ENCODE measurements at regions not wholly inside any gene's neighbourhood (a gene's known extent, or its start where the extent isn't known, plus 50 kb on each side); places are given as distances from the start of the nearest gene placed in this dataset.
A peak's percentile ranks its signal among the peaks of the same experiment; 100 is the strongest.

DNA sequence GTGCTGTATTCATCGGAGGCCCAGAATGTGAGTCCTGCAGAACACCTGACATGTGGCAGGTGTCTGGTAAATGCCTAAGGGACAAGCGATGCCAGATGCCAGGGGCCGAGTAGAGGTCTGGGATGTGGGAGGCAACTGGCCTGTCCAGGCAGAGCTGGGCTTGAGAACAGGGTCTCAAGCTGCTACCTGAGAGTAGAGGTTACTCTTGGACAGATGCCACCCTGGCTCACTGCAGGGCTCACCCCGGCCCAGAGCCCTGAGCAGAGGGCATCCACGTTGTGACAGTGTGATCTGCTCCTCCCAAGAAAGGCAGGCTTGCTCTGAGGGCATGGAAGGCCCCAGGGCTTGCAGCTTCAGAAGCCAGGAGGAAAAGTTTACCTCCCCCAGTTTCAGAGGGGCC lies 692.0 kb upstream of the ID2 start:
- no peak for ATAC-seq (ENCODE audit: low read depth in 2 of 2)
- Mint-ChIP-seq H3K9me3 (peaks cover 0 to 6% (median 0%) of the 10 kb centered on the region in 7 donors), H3K4me3 (no peak overlapping the region)

GRCh38 chr2:7992612-7993602 lies 688.9 kb upstream of the ID2 start:
- ATAC-seq (ENCODE audit: low read depth in 2 of 2) (no peak), DNase-seq (no peak)
- no peaks in the 10 kb centered on the region for H3K9me3 Mint-ChIP-seq
- no peaks in the 10 kb centered on the region for H3K36me3 Mint-ChIP-seq
- H3K4me3 Mint-ChIP-seq: peak overlapping the region in 1 of 8 donors; percentile 11
- H3K27ac Mint-ChIP-seq: no peak overlapping the region
- no peaks in the 10 kb centered on the region for H3K4me1 Mint-ChIP-seq
- H3K27me3 Mint-ChIP-seq: peaks cover 0 to 22% (median 4%) of the 10 kb centered on the region in 3 donors

More for the DNA sequence above, 692.0 kb upstream of the ID2 start:
- peaks cover 2 to 6% (median 2%) of the 10 kb centered on the region in 3 donors for H3K4me1 Mint-ChIP-seq
- DNase-seq: no peak
- H3K27me3 Mint-ChIP-seq: peaks cover 4 to 17% (median 7%) of the 10 kb centered on the region in 3 donors
- no peak overlapping the region for H3K27ac Mint-ChIP-seq
- no peaks in the 10 kb centered on the region for H3K36me3 Mint-ChIP-seq

DNA sequence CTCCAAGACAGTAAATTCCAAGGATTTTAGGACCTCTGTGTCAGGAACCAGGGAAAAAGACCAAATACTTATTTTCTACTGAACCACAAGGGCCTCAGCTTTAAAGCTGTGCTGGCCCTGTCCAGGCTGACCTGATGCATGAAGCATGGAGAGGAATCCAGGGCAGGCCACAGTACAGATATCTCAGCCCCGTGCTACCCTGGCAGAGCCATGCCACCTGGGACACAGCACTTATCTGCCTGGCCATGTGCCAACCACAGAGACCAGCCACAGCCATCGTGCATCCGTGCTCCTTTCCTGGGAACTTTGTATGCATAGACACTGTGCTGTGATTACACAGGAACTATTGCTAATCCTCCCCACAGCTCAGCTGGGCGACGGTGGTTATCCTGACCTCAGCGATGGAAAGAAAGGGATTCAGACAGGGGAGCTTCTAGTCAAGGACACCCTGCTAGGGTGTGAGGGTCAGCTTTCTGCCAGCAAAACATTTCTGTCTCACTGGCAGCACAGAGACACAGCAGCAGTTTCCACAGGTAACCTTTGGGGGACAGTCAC lies 687.4 kb upstream of the ID2 start:
- Mint-ChIP-seq H3K36me3 (no peaks in the 10 kb centered on the region), H3K27me3 (peaks cover 0 to 22% (median 4%) of the 10 kb centered on the region in 3 donors), H3K27ac (no peak overlapping the region), H3K4me3 (no peak overlapping the region), H3K4me1 (no peaks in the 10 kb centered on the region), H3K9me3 (no peaks in the 10 kb centered on the region)
- ATAC-seq (ENCODE audit: low read depth in 2 of 2): no peak
- no peak for DNase-seq

DNA sequence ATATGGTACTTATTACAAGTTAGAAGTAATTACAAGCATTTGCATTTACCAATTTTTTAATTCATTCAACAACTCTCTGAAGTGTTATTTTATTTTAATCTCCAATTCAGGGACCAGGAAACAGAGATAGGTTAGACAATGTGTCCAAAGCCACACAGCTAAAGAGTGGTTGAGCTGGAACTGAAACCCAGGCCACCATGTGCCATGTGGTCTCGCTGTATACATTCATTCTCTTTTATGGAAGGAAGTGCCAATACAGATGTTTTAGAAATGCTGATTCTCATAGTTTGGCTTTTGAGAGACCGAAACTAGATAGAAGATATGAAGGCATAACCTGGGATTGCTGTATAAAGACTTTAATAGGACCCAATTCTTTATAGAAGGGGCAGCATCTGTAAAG lies 684.6 kb upstream of the ID2 start:
- DNase-seq: no peak
- ATAC-seq (ENCODE audit: low read depth in 2 of 2): no peak
- Mint-ChIP-seq H3K27me3 (peaks cover 0 to 14% (median 4%) of the 10 kb centered on the region in 3 donors), H3K4me1 (no peaks in the 10 kb centered on the region), H3K27ac (no peak overlapping the region), H3K4me3 (no peak overlapping the region), H3K9me3 (no peaks in the 10 kb centered on the region), H3K36me3 (no peaks in the 10 kb centered on the region)

DNA sequence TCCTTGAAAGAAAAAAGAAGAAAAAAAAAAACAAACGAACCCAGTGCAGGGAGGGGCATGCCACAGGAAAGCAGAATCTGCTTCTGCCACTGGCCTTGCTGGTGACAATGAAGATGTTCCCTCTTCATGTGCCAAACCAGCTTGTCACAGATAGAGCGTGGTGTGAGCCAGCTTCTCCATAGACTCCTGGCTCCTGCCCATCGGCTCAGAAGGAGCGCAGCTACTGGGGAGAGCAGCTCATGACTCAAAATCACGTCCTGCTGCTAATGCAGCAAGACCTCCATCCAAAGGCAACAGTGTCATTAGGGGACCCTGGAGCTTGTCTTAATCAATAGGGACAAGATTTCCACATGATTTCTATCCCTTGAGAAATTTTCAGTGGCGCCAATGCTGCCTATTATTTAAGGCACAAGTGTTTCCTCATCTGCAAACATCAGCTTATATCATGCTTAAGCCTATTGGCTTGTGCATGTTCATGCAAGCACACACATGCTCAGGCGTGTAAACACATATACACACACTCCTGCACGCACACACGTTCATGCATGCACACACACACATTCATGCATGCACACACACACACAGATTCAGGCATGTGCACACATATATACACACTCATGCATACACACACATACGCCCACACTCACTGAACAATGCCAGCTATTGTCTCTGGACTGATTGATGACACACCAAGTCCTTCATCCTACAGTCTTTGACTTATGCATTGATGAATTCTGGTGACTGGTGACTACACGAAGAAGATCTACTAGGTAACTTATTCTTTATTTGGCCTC lies 682.0 kb upstream of the ID2 start:
- Mint-ChIP-seq H3K4me1 (peaks cover 0 to 14% (median 4%) of the 10 kb centered on the region in 3 donors), H3K4me3 (no peak overlapping the region), H3K27ac (no peak overlapping the region), H3K36me3 (no peaks in the 10 kb centered on the region), H3K9me3 (no peaks in the 10 kb centered on the region), H3K27me3 (peaks cover 0 to 13% (median 4%) of the 10 kb centered on the region in 3 donors)
- DNase-seq (no peak), ATAC-seq (ENCODE audit: low read depth in 2 of 2) (no peak)

GRCh38 chr2:8000870-8001269 lies 681.0 kb upstream of the ID2 start:
- Mint-ChIP-seq H3K27ac (no peak overlapping the region), H3K27me3 (peaks cover 0 to 5% (median 4%) of the 10 kb centered on the region in 3 donors), H3K4me1 (peaks cover 0 to 14% (median 4%) of the 10 kb centered on the region in 3 donors), H3K36me3 (no peaks in the 10 kb centered on the region), H3K9me3 (no peaks in the 10 kb centered on the region), H3K4me3 (no peak overlapping the region)
- DNase-seq (no peak), ATAC-seq (ENCODE audit: low read depth in 2 of 2) (no peak)

GRCh38 chr2:8002765-8003393 lies 679.0 kb upstream of the ID2 start:
- Mint-ChIP-seq H3K4me3 (no peak overlapping the region), H3K27me3 (peaks cover 4 to 7% (median 6%) of the 10 kb centered on the region in 3 donors), H3K36me3 (no peaks in the 10 kb centered on the region), H3K27ac (no peak overlapping the region), H3K4me1 (peaks cover 0 to 14% (median 4%) of the 10 kb centered on the region in 3 donors), H3K9me3 (peaks cover 0 to 2% (median 0%) of the 10 kb centered on the region in 7 donors)
- ATAC-seq (ENCODE audit: low read depth in 2 of 2) (no peak), DNase-seq (no peak)

GRCh38 chr2:8003462-8004075 lies 678.3 kb upstream of the ID2 start:
- peaks cover 0 to 14% (median 4%) of the 10 kb centered on the region in 3 donors for H3K4me1 Mint-ChIP-seq

DNA sequence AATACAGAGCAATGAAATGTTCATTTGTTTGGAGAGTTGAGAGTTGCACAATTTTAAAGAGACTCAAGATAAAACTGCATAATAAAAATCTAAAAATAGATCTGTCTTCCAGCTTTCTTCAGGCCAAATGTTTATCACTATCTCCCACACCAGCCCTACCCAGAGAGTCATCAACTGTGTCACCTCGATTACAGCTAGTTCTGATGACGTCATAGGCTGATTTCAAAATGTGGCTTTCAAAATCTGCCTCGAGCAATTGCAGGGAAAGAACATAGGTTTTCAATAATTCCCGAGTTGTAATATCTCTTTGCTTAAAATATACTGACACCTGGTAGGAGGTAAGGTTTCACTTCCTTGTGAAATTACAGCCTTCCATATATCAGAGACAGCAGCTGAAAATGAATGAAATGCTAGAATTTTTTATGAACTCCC lies 677.6 kb upstream of the ID2 start:
- peaks cover 4 to 9% (median 6%) of the 10 kb centered on the region in 3 donors for H3K27me3 Mint-ChIP-seq
- no peaks in the 10 kb centered on the region for H3K36me3 Mint-ChIP-seq
- H3K27ac Mint-ChIP-seq: no peak overlapping the region
- DNase-seq (no peak), ATAC-seq (ENCODE audit: low read depth in 2 of 2) (peak; percentile 21 to 23)
- peaks cover 0 to 2% (median 0%) of the 10 kb centered on the region in 7 donors for H3K9me3 Mint-ChIP-seq
- H3K4me1 Mint-ChIP-seq: peaks cover 0 to 14% (median 4%) of the 10 kb centered on the region in 3 donors
- H3K4me3 Mint-ChIP-seq: peak overlapping the region in 1 of 8 donors; percentile 15

More at GRCh38 chr2:8003462-8004075, 678.3 kb upstream of the ID2 start:
- peak overlapping the region in 1 of 8 donors; percentile 41 for H3K4me3 Mint-ChIP-seq
- H3K27ac Mint-ChIP-seq: no peak overlapping the region
- DNase-seq: no peak
- ATAC-seq (ENCODE audit: low read depth in 2 of 2): no peak
- peaks cover 4 to 8% (median 6%) of the 10 kb centered on the region in 3 donors for H3K27me3 Mint-ChIP-seq
- no peaks in the 10 kb centered on the region for H3K36me3 Mint-ChIP-seq
- H3K9me3 Mint-ChIP-seq: peaks cover 0 to 2% (median 0%) of the 10 kb centered on the region in 7 donors

DNA sequence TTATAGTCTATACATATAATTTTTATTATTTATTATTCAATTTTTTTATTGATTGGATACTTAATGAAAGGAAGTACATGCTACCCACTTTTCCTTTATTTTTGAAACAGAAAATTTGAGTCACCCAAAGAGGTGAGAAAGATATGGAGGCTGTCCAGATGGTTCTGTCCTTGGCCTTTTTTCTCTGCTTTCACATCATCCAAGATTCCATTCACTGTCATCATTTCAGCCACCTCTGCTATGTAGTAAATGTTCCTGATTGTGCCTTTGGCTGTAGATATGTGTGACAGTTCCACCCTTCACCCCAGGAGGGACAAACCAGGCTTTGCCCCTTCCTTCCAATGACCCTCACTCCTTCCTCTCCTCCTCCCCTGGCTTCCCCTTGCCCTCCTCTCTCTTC lies 675.7 kb upstream of the ID2 start:
- ATAC-seq (ENCODE audit: low read depth in 2 of 2): no peak
- H3K4me1 Mint-ChIP-seq: peaks cover 0 to 14% (median 4%) of the 10 kb centered on the region in 3 donors

GRCh38 chr2:8006626-8007025 lies 675.2 kb upstream of the ID2 start:
- Mint-ChIP-seq H3K4me1 (peaks cover 0 to 14% (median 4%) of the 10 kb centered on the region in 3 donors), H3K36me3 (no peaks in the 10 kb centered on the region)
- no peak for ATAC-seq (ENCODE audit: low read depth in 2 of 2)

More for the DNA sequence above, 675.7 kb upstream of the ID2 start:
- Mint-ChIP-seq H3K4me3 (no peak overlapping the region), H3K9me3 (peaks cover 0 to 2% (median 0%) of the 10 kb centered on the region in 7 donors), H3K36me3 (no peaks in the 10 kb centered on the region), H3K27ac (peak overlapping the region in 1 of 6 donors; percentile 49), H3K27me3 (peaks cover 6 to 15% (median 14%) of the 10 kb centered on the region in 3 donors)
- no peak for DNase-seq

DNA sequence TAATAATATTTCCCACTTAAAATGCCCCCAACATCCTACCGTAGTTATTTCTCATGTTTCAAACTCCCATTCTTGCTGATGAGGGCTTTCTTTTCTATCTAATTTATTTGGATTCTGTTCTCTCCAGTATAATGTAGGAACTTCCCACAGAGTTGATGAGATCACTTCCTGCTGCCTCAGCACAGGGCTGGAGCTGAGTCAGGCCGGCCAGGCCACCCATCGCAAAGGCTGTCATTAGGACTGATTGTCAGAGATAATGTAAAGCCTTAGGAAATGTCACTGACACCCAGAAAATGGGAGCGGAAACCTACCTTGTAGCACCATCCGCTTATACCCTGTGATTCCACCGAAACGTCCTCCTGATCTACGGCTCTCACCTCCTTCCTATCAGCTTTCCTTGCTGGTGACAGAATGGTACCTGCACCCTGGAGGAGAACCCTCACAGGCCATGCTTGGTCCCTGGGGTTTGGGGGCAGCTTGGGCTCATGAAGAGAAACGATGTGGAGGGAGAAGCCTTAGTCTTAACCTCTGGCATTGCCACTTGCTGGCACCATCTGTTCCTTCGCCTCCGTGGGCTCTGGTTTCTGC lies 672.8 kb upstream of the ID2 start:
- Mint-ChIP-seq H3K27me3 (peaks cover 6 to 24% (median 15%) of the 10 kb centered on the region in 3 donors), H3K9me3 (peaks cover 0 to 2% (median 0%) of the 10 kb centered on the region in 7 donors), H3K27ac (no peak overlapping the region), H3K4me1 (peaks cover 0 to 7% (median 4%) of the 10 kb centered on the region in 3 donors), H3K4me3 (no peak overlapping the region), H3K36me3 (no peaks in the 10 kb centered on the region)
- ATAC-seq (ENCODE audit: low read depth in 2 of 2) (no peak), DNase-seq (no peak)

More at GRCh38 chr2:8006626-8007025, 675.2 kb upstream of the ID2 start:
- no peak for DNase-seq
- H3K9me3 Mint-ChIP-seq: peaks cover 0 to 2% (median 0%) of the 10 kb centered on the region in 7 donors
- peak overlapping the region in 2 of 6 donors; percentile 49 to 78 for H3K27ac Mint-ChIP-seq
- H3K27me3 Mint-ChIP-seq: peaks cover 6 to 15% (median 14%) of the 10 kb centered on the region in 3 donors
- no peak overlapping the region for H3K4me3 Mint-ChIP-seq
